ENCODE measurements at regions not wholly inside any gene's neighbourhood (a gene's known extent, or its start where the extent isn't known, plus 50 kb on each side); places are given as distances from the start of the nearest gene placed in this dataset.

GRCh38 chr6:168134560-168135201, 55.7 kb upstream of the FRMD1 start:
- no peaks in the 10 kb centered on the region for H3K27me3 ChIP-seq (replicated peaks)
- DNase-seq = no peak
- TF ChIP-seq CTCF (IDR thresholded peaks at IDR 0.05; ENCODE audit: low read depth, low read length, missing control alignments) = no peak
- no peaks in the 10 kb centered on the region for H3K36me3 ChIP-seq (replicated peaks)
- no peak overlapping the region for H3K27ac ChIP-seq
- H3K4me3 ChIP-seq (ENCODE audit: low read depth, low read length) = no peak overlapping the region
- in situ Hi-C loops (cut with HindIII; ENCODE audit: low pct_ligation_motif_present, low sequenced_read_pairs) = no loop called here

GRCh38 chr6:168133687-168134559, 54.9 kb upstream of the FRMD1 start:
- H3K27ac ChIP-seq = no peak overlapping the region
- no peaks in the 10 kb centered on the region for H3K27me3 ChIP-seq (replicated peaks)
- H3K36me3 ChIP-seq (replicated peaks) = no peaks in the 10 kb centered on the region
- DNase-seq = no peak
- TF ChIP-seq CTCF (IDR thresholded peaks at IDR 0.05; ENCODE audit: low read depth, low read length, missing control alignments) = no peak
- in situ Hi-C loops (cut with HindIII; ENCODE audit: low pct_ligation_motif_present, low sequenced_read_pairs) = no loop called here
- H3K4me3 ChIP-seq (ENCODE audit: low read depth, low read length) = no peak overlapping the region

- in situ Hi-C loops (cut with HindIII; ENCODE audit: low pct_ligation_motif_present, low sequenced_read_pairs) = no loop called here
- Histone ChIP-seq H3K4me3 (ENCODE audit: low read depth, low read length) (peak overlapping the region; percentile 22), H3K27ac (peak overlapping the region; percentile 92), H3K27me3 (replicated peaks) (no peaks in the 10 kb centered on the region), H3K36me3 (replicated peaks) (no peaks in the 10 kb centered on the region)
- DNase-seq = peak; percentile 71
- TF ChIP-seq CTCF (IDR thresholded peaks at IDR 0.05; ENCODE audit: low read depth, low read length, missing control alignments) = no peak
These were observed 54.2 kb upstream of the FRMD1 start for GRCh38 chr6:168133168-168133561.

- H3K36me3 ChIP-seq (replicated peaks) = no peaks in the 10 kb centered on the region
- TF ChIP-seq CTCF (IDR thresholded peaks at IDR 0.05; ENCODE audit: low read depth, low read length, missing control alignments) = peak; percentile 61
- in situ Hi-C loops (cut with HindIII; ENCODE audit: low pct_ligation_motif_present, low sequenced_read_pairs) = no loop called here
- no peaks in the 10 kb centered on the region for H3K27me3 ChIP-seq (replicated peaks)
- DNase-seq = peak; percentile 90
- peak overlapping the region; percentile 17 for H3K4me3 ChIP-seq (ENCODE audit: low read depth, low read length)
- H3K27ac ChIP-seq = peak overlapping the region; percentile 92
These were observed 53.6 kb upstream of the FRMD1 start for GRCh38 chr6:168132531-168133167.

GRCh38 chr6:168131464-168132415, 52.7 kb upstream of the FRMD1 start:
- Histone ChIP-seq H3K27ac (peak overlapping the region; percentile 92), H3K27me3 (replicated peaks) (no peaks in the 10 kb centered on the region), H3K36me3 (replicated peaks) (no peaks in the 10 kb centered on the region), H3K4me3 (ENCODE audit: low read depth, low read length) (no peak overlapping the region)
- in situ Hi-C loops (cut with HindIII; ENCODE audit: low pct_ligation_motif_present, low sequenced_read_pairs) = no loop called here
- TF ChIP-seq CTCF (IDR thresholded peaks at IDR 0.05; ENCODE audit: low read depth, low read length, missing control alignments) = no peak
- no peak for DNase-seq

All from brain microvascular endothelial cell (primary cell).